ENCODE measurements at regions not wholly inside any gene's neighbourhood (a gene's known extent, or its start where the extent isn't known, plus 50 kb on each side); places are given as distances from the start of the nearest gene placed in this dataset.
"Not testable (repeated sequence)": the region's sequence is repeated elsewhere in the genome, so short reads cannot be mapped to it uniquely, and the experiment has no call there.

GRCh38 chr15:22256389-22257046 lies 176.2 kb downstream of the OR4M2 start:
- DNase-seq (ENCODE audit: low spot score); in situ Hi-C loops (cut with HindIII; ENCODE audit: low sequenced_read_pairs): not testable (repeated sequence)

- peak; percentile 49 for DNase-seq (ENCODE audit: low spot score)
- in situ Hi-C loops (cut with HindIII; ENCODE audit: low sequenced_read_pairs), result no loop called here
Measured at GRCh38 chr15:22257047-22258008, 177.0 kb downstream of the OR4M2 start.

- no peak for DNase-seq (ENCODE audit: low spot score)
- in situ Hi-C loops (cut with HindIII; ENCODE audit: low sequenced_read_pairs), result no loop called here
Measured at GRCh38 chr15:22258009-22258397, 177.7 kb downstream of the OR4M2 start.

- DNase-seq (ENCODE audit: low spot score), result no peak
Measured at GRCh38 chr15:22258398-22259150, 178.2 kb downstream of the OR4M2 start.

GRCh38 chr15:22259151-22259750 lies 178.9 kb downstream of the OR4M2 start:
- DNase-seq (ENCODE audit: low spot score); in situ Hi-C loops (cut with HindIII; ENCODE audit: low sequenced_read_pairs): not testable (repeated sequence)

More at GRCh38 chr15:22258398-22259150, 178.2 kb downstream of the OR4M2 start:
- in situ Hi-C loops (cut with HindIII; ENCODE audit: low sequenced_read_pairs), result no loop called here

- in situ Hi-C loops (cut with HindIII; ENCODE audit: low sequenced_read_pairs), result no loop called here
- no peak for DNase-seq (ENCODE audit: low spot score)
Measured at GRCh38 chr15:22259881-22260421, 179.6 kb downstream of the OR4M2 start.

GRCh38 chr15:22262613-22263020 lies 182.3 kb downstream of the OR4M2 start:
- DNase-seq (ENCODE audit: low spot score), result no peak
- in situ Hi-C loops (cut with HindIII; ENCODE audit: low sequenced_read_pairs), result no loop called here

- no peak for DNase-seq (ENCODE audit: low spot score)
- in situ Hi-C loops (cut with HindIII; ENCODE audit: low sequenced_read_pairs), result no loop called here
Measured at GRCh38 chr15:22263738-22264137, 183.4 kb downstream of the OR4M2 start.

- DNase-seq (ENCODE audit: low spot score); in situ Hi-C loops (cut with HindIII; ENCODE audit: low sequenced_read_pairs): not testable (repeated sequence)
Measured at GRCh38 chr15:22264272-22264671, 183.9 kb downstream of the OR4M2 start.

- in situ Hi-C loops (cut with HindIII; ENCODE audit: low sequenced_read_pairs), result no loop called here
Measured at GRCh38 chr15:22265056-22265945, 185.0 kb downstream of the OR4M2 start.

GRCh38 chr15:22265970-22266369 lies 185.6 kb downstream of the OR4M2 start:
- in situ Hi-C loops (cut with HindIII; ENCODE audit: low sequenced_read_pairs), result no loop called here

More at GRCh38 chr15:22265056-22265945, 185.0 kb downstream of the OR4M2 start:
- no peak for DNase-seq (ENCODE audit: low spot score)

GRCh38 chr15:22267761-22268160 lies 187.4 kb downstream of the OR4M2 start:
- DNase-seq (ENCODE audit: low spot score), result no peak
- in situ Hi-C loops (cut with HindIII; ENCODE audit: low sequenced_read_pairs), result no loop called here

More at GRCh38 chr15:22265970-22266369, 185.6 kb downstream of the OR4M2 start:
- no peak for DNase-seq (ENCODE audit: low spot score)

GRCh38 chr15:22268201-22268600 lies 187.9 kb downstream of the OR4M2 start:
- DNase-seq (ENCODE audit: low spot score); in situ Hi-C loops (cut with HindIII; ENCODE audit: low sequenced_read_pairs): not testable (repeated sequence)

- DNase-seq (ENCODE audit: low spot score); in situ Hi-C loops (cut with HindIII; ENCODE audit: low sequenced_read_pairs): not testable (repeated sequence)
Measured at GRCh38 chr15:22268654-22269053, 188.3 kb downstream of the OR4M2 start.

GRCh38 chr15:22272286-22273160 lies 186.2 kb upstream of the GOLGA6L22 start:
- DNase-seq (ENCODE audit: low spot score); in situ Hi-C loops (cut with HindIII; ENCODE audit: low sequenced_read_pairs): not testable (repeated sequence)

- in situ Hi-C loops (cut with HindIII; ENCODE audit: low sequenced_read_pairs); DNase-seq (ENCODE audit: low spot score): not testable (repeated sequence)
Measured at GRCh38 chr15:22273185-22273584, 185.5 kb upstream of the GOLGA6L22 start.

- DNase-seq (ENCODE audit: low spot score); in situ Hi-C loops (cut with HindIII; ENCODE audit: low sequenced_read_pairs): not testable (repeated sequence)
Measured at GRCh38 chr15:22274376-22274775, 184.3 kb upstream of the GOLGA6L22 start.
